SK-N-SH (cell line): ENCODE measurements at regions not wholly inside any gene's neighbourhood (a gene's known extent, or its start where the extent isn't known, plus 50 kb on each side); places are given as distances from the start of the nearest gene placed in this dataset.

Experiments
- CTCF ChIA-PET: fragments of 300-600, 350-600 bp; formaldehyde crosslinking; extraction: SDS; loops from one replicate; lab custom pipeline; 2021; lab: Yijun Ruan, JAX
- POLR2A ChIA-PET: fragments of 350-600 bp; sonication (Branson Sonifier 250); formaldehyde crosslinking; extraction: SDS; loops from one replicate; lab custom pipeline; 2020; ENCODE audit warnings: antibody characterized with exemption, inconsistent platforms; lab: Yijun Ruan, JAX
- DNase-seq: peaks from one replicate; pipeline ENCODE4 v3.0.0; 2012
- H2AFZ ChIP-seq: fragments of 200-600 bp; sonication (generic); 2 replicates; pipeline ENCODE4 v1.8.1; 2016; ENCODE audit warnings: antibody characterized with exemption, mild to moderate bottlenecking, low read depth
- H3F3A ChIP-seq: fragments of 200-600 bp; sonication (generic); replicated peaks from 2 replicates; pipeline ENCODE3; 2016; ENCODE audit warnings: antibody characterized with exemption, mild to moderate bottlenecking; ENCODE audit not compliant: insufficient read depth
- H3K27ac ChIP-seq, 2 experiments: fragments of 200-500 bp in 1 of 2; fragments of 200-600 bp in 1 of 2; sonication (Bioruptor generic) in 1 of 2; sonication (generic), shearing (Covaris generic) in 1 of 2; 2 replicates each; pipeline versions ENCODE4 v1.5.1 to v1.6.1; 2014 to 2016; ENCODE audit warnings: low read depth in 2 of 2, inconsistent platforms in 1 of 2, low read length in 1 of 2, mild to moderate bottlenecking in 1 of 2, mixed read lengths in 1 of 2
- H3K27me3 ChIP-seq: fragments of 200-600 bp; sonication (generic), shearing (Covaris generic); 2 replicates; pipeline ENCODE4 v1.6.1; 2016; ENCODE audit warnings: mixed run types; ENCODE audit not compliant: insufficient read depth
- H3K36me3 ChIP-seq, 2 experiments: fragments of 200-500 bp in 1 of 2; fragments of 200-600 bp in 1 of 2; sonication (Bioruptor generic) in 1 of 2; sonication (generic) in 1 of 2; replicated peaks in 1 of 2; 2 replicates each; pipeline versions ENCODE3 to v1.5.1; 2014 to 2016; ENCODE audit warnings: low read length in 1 of 2, mild to moderate bottlenecking in 1 of 2; ENCODE audit not compliant: insufficient read depth in 2 of 2, control insufficient read depth in 1 of 2
- H3K4me1 ChIP-seq, 2 experiments: fragments of 200-500 bp in 1 of 2; fragments of 200-600 bp in 1 of 2; sonication (Bioruptor generic) in 1 of 2; sonication (generic), shearing (Covaris generic) in 1 of 2; 2 replicates each; pipeline versions ENCODE4 v1.5.1 to v1.6.1; 2014 to 2016; ENCODE audit warnings: low read depth in 1 of 2, low read length in 1 of 2, mixed run types in 1 of 2; ENCODE audit not compliant: insufficient read depth in 2 of 2, control insufficient read depth in 1 of 2
- H3K4me2 ChIP-seq: fragments of 200-600 bp; sonication (generic), shearing (Covaris generic); 2 replicates; pipeline ENCODE4 v1.6.1; 2017; ENCODE audit warnings: mixed run types
- H3K4me3 ChIP-seq, 2 experiments: fragments of 200-500 bp in 1 of 2; fragments of 200-600 bp in 1 of 2; sonication (Bioruptor generic) in 1 of 2; sonication (generic), shearing (Covaris generic) in 1 of 2; 2 replicates each; pipeline versions ENCODE4 v1.5.1 to v1.8.1; 2014 to 2016; ENCODE audit warnings: low read depth in 2 of 2, inconsistent platforms in 1 of 2, low read length in 1 of 2, mild to moderate bottlenecking in 1 of 2, mixed read lengths in 1 of 2, moderate library complexity in 1 of 2
- H3K79me2 ChIP-seq: fragments of 200-600 bp; sonication (generic); 2 replicates; pipeline ENCODE4 v1.8.1; 2017; ENCODE audit warnings: mild to moderate bottlenecking; ENCODE audit not compliant: insufficient read depth
- H3K9ac ChIP-seq: fragments of 200-600 bp; sonication (generic); 2 replicates; pipeline ENCODE4 v1.6.1; 2017; ENCODE audit warnings: mixed run types
- H3K9me2 ChIP-seq: fragments of 200-600 bp; sonication (generic); 2 replicates; pipeline ENCODE4 v1.6.1; 2017; ENCODE audit warnings: mixed run types
- H3K9me3 ChIP-seq: fragments of 200-600 bp; sonication (generic); 2 replicates; pipeline ENCODE4 v1.6.1; 2017; ENCODE audit warnings: mixed run types, mild to moderate bottlenecking, moderate library complexity
- H4K20me1 ChIP-seq: fragments of 200-600 bp; sonication (generic); 2 replicates; pipeline ENCODE4 v1.6.1; 2017; ENCODE audit warnings: mild to moderate bottlenecking, mixed run types; ENCODE audit not compliant: insufficient read depth
- EZH2phosphoT487 ChIP-seq: fragments of 200-600 bp; sonication (generic); IDR thresholded peaks from 2 replicates; pipeline ENCODE4 v1.6.1; 2017; ENCODE audit warnings: low read depth, mixed run types, mild to moderate bottlenecking, antibody characterized with exemption, moderate library complexity, borderline replicate concordance
- FOXJ3 ChIP-seq: sonication (generic); formaldehyde crosslinking; IDR thresholded peaks from 2 replicates; pipeline ENCODE4 v1.5.1; 2020; ENCODE audit warnings: mild to moderate bottlenecking, missing genetic modification reagents
- FOXM1 ChIP-seq: IDR thresholded peaks from 2 replicates; pipeline ENCODE4 v1.4.0; 2012; ENCODE audit warnings: low read depth, mild to moderate bottlenecking
- GATA2 ChIP-seq: sonication (generic); formaldehyde crosslinking; IDR thresholded peaks from 2 replicates; pipeline ENCODE4 v1.5.0; 2020; ENCODE audit warnings: mild to moderate bottlenecking, missing genetic modification reagents
- MEF2A ChIP-seq: IDR thresholded peaks from 2 replicates; pipeline ENCODE4 v1.4.0; 2012; ENCODE audit warnings: low read depth, borderline replicate concordance
- POLR2AphosphoS5 ChIP-seq: IDR thresholded peaks from 2 replicates; pipeline ENCODE4 v1.6.1; 2012; ENCODE audit warnings: low read depth, low read length
- RFX5 ChIP-seq: IDR thresholded peaks from 2 replicates; pipeline ENCODE4 v1.6.1; 2012; ENCODE audit warnings: mild to moderate bottlenecking, improper control_type of control experiment, low read length
- SIN3A ChIP-seq: IDR thresholded peaks from 2 replicates; pipeline ENCODE4 v1.6.1; 2012; ENCODE audit warnings: low read depth, mild to moderate bottlenecking, low read length, moderate library complexity, borderline replicate concordance
- SMC3 ChIP-seq: IDR thresholded peaks from 2 replicates; pipeline ENCODE4 v1.6.1; 2012; ENCODE audit warnings: low read depth, low read length, improper control_type of control experiment
- WGBS: methylation state at CpG from one replicate; pipeline ENCODE4 v1.1.6; 2017; ENCODE audit warnings: low lambda C conversion rate; 5-methylcytosine and 5-hydroxymethylcytosine counted together
- TF ChIP-seq, protein P1 (sequence below): IDR thresholded peaks from 2 replicates; pipeline ENCODE4 v1.4.0; 2012; ENCODE audit warnings: low read depth, borderline replicate concordance
- TF ChIP-seq, protein P2 (sequence below): IDR thresholded peaks from 2 replicates; pipeline ENCODE4 v1.6.1; 2012; ENCODE audit warnings: mild to moderate bottlenecking, low read depth, low read length, moderate library complexity
- TF ChIP-seq, protein P3 (sequence below): IDR thresholded peaks from 2 replicates; pipeline ENCODE4; 2012
- TF ChIP-seq, protein P4 (sequence below): fragments of 200-600 bp; sonication (generic); IDR thresholded peaks from 2 replicates; pipeline ENCODE4 v1.6.1; 2017; ENCODE audit warnings: antibody characterized with exemption, mild to moderate bottlenecking, moderate library complexity

DNA sequence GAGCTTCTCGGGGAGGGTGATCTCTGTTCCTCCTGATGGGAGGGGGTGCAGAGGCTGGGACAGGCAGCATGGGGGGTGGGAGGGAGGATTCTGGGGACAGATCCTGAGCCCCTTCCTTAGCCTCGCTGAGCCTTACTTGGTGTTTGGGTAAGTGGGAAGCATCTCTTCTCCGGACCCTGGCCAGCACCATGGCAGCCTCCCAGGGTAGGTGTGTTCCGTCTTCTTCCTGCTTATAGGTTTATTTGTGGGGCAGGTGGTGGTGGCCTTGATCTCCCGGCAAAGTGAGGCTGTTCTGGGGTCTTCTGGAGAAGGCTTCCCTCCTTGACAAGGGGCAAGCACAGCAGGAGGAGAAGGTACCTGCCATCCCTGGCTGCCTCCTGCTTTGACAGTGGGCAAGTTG, 226.9 kb downstream of the GLRX3 start:
- no peak overlapping the region for H3K9ac ChIP-seq
- DNase-seq = no peak
- no peak overlapping the region for H2AFZ ChIP-seq
- H3K4me1 ChIP-seq = peaks cover 0 to 47% of the 10 kb centered on the region in 2 experiments; a peak in 2 of 4 replicates
- H3K79me2 ChIP-seq = no peaks in the 10 kb centered on the region
- ChIA-PET CTCF (interaction anchor here (0.9 to 1.4 kb wide), 3 partner anchors 22 to 26 kb away, joined by 3 to 5 read pairs (median 3); no protein-coding TSS in a partner anchor), POLR2A (no interaction called here)
- H3K27me3 ChIP-seq = no peaks in the 10 kb centered on the region
- H3K4me3 ChIP-seq = no peak overlapping the region
- H3K9me3 ChIP-seq = no peaks in the 10 kb centered on the region
- no peak overlapping the region for H3K27ac ChIP-seq
- TF ChIP-seq EZH2phosphoT487 (no peak), SMC3 (no peak), SIN3A (no peak), RFX5 (no peak), FOXM1 (no peak), POLR2AphosphoS5 (no peak), MEF2A (no peak), FOXJ3 (no peak), GATA2 (CRISPR knock-in tag) (no peak)
- TF ChIP-seq, protein P1, sequence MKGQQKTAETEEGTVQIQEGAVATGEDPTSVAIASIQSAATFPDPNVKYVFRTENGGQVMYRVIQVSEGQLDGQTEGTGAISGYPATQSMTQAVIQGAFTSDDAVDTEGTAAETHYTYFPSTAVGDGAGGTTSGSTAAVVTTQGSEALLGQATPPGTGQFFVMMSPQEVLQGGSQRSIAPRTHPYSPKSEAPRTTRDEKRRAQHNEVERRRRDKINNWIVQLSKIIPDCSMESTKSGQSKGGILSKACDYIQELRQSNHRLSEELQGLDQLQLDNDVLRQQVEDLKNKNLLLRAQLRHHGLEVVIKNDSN = no peak
- TF ChIP-seq, protein P2, sequence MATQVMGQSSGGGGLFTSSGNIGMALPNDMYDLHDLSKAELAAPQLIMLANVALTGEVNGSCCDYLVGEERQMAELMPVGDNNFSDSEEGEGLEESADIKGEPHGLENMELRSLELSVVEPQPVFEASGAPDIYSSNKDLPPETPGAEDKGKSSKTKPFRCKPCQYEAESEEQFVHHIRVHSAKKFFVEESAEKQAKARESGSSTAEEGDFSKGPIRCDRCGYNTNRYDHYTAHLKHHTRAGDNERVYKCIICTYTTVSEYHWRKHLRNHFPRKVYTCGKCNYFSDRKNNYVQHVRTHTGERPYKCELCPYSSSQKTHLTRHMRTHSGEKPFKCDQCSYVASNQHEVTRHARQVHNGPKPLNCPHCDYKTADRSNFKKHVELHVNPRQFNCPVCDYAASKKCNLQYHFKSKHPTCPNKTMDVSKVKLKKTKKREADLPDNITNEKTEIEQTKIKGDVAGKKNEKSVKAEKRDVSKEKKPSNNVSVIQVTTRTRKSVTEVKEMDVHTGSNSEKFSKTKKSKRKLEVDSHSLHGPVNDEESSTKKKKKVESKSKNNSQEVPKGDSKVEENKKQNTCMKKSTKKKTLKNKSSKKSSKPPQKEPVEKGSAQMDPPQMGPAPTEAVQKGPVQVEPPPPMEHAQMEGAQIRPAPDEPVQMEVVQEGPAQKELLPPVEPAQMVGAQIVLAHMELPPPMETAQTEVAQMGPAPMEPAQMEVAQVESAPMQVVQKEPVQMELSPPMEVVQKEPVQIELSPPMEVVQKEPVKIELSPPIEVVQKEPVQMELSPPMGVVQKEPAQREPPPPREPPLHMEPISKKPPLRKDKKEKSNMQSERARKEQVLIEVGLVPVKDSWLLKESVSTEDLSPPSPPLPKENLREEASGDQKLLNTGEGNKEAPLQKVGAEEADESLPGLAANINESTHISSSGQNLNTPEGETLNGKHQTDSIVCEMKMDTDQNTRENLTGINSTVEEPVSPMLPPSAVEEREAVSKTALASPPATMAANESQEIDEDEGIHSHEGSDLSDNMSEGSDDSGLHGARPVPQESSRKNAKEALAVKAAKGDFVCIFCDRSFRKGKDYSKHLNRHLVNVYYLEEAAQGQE = no peak
- TF ChIP-seq, protein P3, sequence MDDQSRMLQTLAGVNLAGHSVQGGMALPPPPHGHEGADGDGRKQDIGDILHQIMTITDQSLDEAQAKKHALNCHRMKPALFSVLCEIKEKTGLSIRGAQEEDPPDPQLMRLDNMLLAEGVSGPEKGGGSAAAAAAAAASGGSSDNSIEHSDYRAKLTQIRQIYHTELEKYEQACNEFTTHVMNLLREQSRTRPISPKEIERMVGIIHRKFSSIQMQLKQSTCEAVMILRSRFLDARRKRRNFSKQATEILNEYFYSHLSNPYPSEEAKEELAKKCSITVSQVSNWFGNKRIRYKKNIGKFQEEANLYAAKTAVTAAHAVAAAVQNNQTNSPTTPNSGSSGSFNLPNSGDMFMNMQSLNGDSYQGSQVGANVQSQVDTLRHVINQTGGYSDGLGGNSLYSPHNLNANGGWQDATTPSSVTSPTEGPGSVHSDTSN = no peak
- TF ChIP-seq, protein P4, sequence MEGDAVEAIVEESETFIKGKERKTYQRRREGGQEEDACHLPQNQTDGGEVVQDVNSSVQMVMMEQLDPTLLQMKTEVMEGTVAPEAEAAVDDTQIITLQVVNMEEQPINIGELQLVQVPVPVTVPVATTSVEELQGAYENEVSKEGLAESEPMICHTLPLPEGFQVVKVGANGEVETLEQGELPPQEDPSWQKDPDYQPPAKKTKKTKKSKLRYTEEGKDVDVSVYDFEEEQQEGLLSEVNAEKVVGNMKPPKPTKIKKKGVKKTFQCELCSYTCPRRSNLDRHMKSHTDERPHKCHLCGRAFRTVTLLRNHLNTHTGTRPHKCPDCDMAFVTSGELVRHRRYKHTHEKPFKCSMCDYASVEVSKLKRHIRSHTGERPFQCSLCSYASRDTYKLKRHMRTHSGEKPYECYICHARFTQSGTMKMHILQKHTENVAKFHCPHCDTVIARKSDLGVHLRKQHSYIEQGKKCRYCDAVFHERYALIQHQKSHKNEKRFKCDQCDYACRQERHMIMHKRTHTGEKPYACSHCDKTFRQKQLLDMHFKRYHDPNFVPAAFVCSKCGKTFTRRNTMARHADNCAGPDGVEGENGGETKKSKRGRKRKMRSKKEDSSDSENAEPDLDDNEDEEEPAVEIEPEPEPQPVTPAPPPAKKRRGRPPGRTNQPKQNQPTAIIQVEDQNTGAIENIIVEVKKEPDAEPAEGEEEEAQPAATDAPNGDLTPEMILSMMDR = no peak
- 30% methylated on average over 4 of the region's 5 CpGs for WGBS
- no peak overlapping the region for H3K4me2 ChIP-seq
- H3F3A ChIP-seq = no peaks in the 10 kb centered on the region
- no peaks in the 10 kb centered on the region for H4K20me1 ChIP-seq
- no peaks in the 10 kb centered on the region for H3K9me2 ChIP-seq
- H3K36me3 ChIP-seq = no peaks in the 10 kb centered on the region
